HL-60/S4 treated with retinoic acid at 250 ng/mL for 4 days and 3 days (cell line): ENCODE measurements at regions not wholly inside any gene's neighbourhood (a gene's known extent, or its start where the extent isn't known, plus 50 kb on each side); places are given as distances from the start of the nearest gene placed in this dataset.

Source experiments
- in situ Hi-C: fragments of 300-500 bp; cut with MboI; formaldehyde crosslinking; loops from 2 replicates; pipeline ENCODE4 v1.7.0; 2022; ENCODE audit warnings: low sequenced_read_pairs

- in situ Hi-C loops: no loop called here
Measured at GRCh38 chr2:146669735-146670134, 1175.1 kb upstream of the ACVR2A start.

- in situ Hi-C loops: no loop called here
Measured at GRCh38 chr2:146666340-146666739, 1178.5 kb upstream of the ACVR2A start.

DNA sequence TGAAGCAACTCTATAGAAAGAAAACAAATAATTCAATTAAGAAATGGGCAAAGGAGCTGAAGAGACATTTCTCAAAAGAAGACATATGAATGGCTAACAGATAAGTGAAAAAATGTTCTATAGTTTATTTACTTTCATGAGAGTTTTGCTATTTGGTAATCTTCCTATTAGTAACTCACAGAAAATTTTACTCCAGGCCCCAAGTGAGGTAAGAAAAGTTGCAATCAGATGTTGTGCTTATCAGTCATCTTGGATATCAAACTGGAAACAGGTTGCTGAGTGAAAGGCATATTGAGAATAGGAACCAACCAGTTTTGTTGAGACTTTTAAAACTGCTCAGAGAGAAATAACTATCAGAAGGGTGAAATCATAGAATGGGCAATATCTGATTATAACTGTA is 1179.0 kb upstream of the ACVR2A start:
- in situ Hi-C loops: no loop called here

GRCh38 chr2:146661473-146662096 is 1183.2 kb upstream of the ACVR2A start:
- in situ Hi-C loops: no loop called here

DNA sequence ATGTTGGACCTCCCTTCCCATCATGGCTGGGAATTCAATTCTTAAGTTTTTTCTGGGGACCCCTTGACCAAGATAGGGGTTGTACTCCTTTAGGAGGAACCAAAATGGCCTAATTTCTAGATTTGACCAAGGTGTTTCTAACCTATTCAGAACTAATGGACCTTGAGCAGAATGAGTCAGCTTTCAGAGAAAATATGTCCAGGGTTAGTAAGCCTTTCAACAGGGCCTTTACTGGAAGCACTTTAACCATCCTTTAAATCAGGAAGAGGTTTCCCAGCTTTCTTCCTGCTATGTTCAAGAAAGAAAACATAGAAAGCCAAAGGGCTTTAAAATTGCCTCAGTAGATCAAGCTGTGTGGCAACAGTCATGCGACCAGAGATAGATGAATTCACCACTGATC is 1184.9 kb upstream of the ACVR2A start:
- in situ Hi-C loops: no loop called here

GRCh38 chr2:146652311-146652710 is 1192.5 kb upstream of the ACVR2A start:
- in situ Hi-C loops: no loop called here

GRCh38 chr2:146651361-146651760 is 1193.5 kb upstream of the ACVR2A start:
- in situ Hi-C loops: no loop called here

- in situ Hi-C loops: no loop called here
Measured at GRCh38 chr2:146642066-146642465, 1202.8 kb upstream of the ACVR2A start.

GRCh38 chr2:146634230-146635097 is 1210.4 kb upstream of the ACVR2A start:
- in situ Hi-C loops: no loop called here

DNA sequence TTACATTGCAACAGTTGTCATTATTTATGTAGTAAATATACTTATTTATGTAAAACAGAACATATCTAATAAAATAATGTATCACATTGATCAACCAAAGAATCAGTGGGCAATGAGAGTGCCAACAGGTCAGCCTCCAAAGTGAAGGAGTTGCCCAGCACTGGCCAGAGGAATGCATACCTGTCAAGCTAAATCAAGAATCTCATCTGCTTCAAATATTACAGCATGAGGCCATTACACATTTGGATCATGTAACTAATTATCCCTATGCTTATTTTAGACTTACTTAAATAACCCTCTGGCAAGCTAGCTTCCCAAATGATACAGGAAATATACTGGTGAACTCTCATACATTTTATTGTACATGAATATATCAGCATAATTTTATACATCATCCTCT is 1211.7 kb upstream of the ACVR2A start:
- in situ Hi-C loops: no loop called here

DNA sequence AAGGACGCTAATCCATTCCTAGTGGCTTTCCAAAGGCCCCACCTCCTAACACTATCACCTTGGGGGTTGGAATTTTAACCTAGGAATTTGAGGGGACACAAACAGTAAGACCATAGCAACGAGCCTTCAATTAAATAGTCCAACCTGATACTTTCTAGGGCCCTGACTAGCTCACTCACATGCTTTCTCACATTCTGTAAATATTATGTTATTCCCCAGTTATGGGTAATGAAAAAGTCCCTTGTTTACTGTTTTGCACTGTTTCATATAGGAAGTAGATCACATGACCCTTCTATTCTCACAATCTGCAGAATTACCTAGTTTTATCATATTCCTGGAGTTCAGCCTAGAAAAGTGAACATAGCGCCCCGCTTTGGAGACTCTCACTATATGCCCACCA is 1212.1 kb upstream of the ACVR2A start:
- in situ Hi-C loops: no loop called here

DNA sequence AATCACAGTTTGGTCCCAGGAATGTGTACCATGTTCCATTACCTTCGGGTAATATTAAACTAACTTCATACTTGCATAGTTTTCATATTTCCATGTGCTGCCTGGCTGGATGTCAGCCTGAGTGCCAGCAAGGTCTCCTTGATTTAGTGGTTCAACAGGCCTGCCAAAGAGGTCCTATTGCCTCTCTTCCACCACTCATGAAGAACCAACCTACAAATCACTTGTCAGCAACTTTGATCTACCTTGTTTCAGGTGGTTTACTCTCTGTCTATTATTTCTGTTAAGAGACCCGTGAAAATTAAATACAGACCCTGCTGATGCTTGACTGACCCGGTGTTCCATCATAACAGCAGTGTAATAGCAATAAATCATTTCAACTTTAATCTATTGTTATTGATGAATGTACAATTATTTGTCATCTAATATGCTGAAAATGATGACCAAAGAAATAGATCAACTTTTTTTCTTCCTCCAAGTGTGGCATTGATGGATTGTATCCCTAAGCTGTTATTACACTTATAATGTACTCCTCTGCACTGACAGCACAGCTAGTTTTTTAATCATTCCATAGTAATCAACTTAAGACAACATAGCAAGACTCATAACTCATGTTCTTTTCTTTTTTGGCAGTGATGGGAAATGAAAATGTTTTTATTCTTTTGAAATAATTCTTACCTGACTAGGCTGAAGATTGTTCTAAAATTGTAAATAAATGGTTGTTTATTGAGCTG is 1220.2 kb upstream of the ACVR2A start:
- in situ Hi-C loops: no loop called here

GRCh38 chr2:146623771-146624170 is 1221.1 kb upstream of the ACVR2A start:
- in situ Hi-C loops: no loop called here

DNA sequence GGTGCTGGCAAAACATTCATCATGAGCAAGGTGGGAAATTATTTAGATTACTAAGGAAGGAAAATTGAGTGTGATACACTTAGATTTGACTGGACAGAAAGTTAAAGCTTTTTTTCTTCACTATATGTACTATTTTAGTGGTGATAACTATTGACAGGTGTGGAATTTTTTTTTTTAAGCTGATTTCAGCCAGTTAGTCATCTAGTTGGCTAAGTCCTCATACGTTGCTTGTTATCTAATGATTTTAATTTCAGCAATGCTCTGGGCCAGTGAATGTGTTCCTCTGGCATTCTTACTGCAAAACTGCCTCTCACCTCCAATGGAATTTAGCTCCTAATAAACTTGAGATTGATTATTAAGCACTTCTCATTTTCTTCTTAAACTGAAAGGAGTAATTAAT is 1223.2 kb upstream of the ACVR2A start:
- in situ Hi-C loops: no loop called here

DNA sequence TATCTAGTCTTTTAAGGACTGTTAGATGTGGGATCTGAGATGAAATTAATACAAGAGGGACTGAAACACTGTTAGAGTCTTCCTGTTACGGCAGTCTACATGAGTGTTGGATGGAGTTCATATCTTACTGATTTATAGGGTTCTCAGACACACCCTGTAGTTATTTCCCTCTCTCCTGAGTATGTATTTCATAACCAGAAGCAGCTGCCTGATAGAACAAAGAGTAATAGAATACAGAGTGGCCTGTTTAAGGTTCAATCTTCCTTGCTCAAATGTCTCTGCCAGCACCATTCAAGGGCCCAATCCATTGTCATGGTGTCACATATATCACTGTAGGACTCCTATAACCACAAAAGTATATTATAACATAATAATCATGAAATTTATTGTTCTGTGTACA is 1229.1 kb upstream of the ACVR2A start:
- in situ Hi-C loops: no loop called here

DNA sequence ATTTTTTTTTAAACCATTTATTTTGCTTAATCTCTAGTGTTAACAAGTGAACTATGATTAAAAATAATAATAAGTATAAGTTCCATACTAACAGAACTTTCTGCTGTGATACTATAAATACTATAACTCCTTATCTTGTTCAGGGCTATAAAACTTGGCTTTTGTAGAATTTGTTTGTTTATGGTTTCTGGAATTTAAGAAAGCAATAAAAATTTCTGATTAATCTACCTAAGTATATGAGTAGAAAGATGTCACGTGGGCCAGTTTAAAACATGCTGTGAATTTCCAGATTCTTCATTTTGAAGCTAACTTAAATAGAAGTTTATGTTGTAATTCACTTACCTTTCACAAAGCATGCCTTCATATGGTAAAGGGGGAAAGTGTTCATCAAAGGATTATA is 1236.3 kb upstream of the ACVR2A start:
- in situ Hi-C loops: no loop called here

- in situ Hi-C loops: no loop called here
Measured at GRCh38 chr2:146604521-146604920, 1240.3 kb upstream of the ACVR2A start.

DNA sequence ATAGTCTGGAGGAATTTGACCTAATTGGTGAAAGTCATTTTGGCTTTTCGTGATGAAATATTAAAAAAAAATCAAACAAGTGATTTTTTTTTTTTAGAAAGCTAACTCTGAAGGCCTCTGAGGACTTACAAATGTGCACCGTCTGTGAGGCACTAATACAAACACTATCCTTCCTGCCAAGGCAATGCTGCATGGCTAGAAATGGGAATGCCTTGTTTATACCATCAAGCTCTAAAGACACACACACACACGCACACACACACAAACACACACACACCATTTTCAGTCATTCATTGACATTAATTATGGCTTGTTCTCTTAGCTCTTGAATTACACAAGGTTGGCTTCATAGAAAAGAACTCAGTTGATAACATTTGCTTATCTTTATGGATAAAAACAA is 1242.0 kb upstream of the ACVR2A start:
- in situ Hi-C loops: no loop called here

- in situ Hi-C loops: no loop called here
Measured at GRCh38 chr2:146602383-146602782, 1242.4 kb upstream of the ACVR2A start.

- in situ Hi-C loops: no loop called here
Measured at GRCh38 chr2:146598791-146599190, 1246.0 kb upstream of the ACVR2A start.

DNA sequence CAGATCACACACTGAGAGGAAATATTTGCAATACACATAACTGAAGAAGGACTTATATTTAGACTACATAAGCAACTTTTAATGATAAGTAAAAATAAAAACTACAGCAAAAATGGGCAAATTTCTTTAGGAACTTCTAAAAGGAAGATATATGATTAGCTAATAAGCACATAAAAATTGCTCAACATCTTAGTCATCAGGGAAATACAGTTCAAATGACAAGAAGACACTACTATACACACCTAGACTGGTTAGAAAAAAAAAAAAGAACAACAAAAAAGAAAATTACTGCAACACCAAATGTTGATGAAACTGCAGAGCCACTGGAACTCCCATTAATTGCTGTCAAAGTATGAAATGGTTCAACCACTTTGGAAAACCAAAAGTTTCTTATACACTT is 1247.5 kb upstream of the ACVR2A start:
- in situ Hi-C loops: no loop called here

GRCh38 chr2:146591908-146592307 is 1252.9 kb upstream of the ACVR2A start:
- in situ Hi-C loops: no loop called here
